Keratinocyte (primary cell): ENCODE measurements at regions not wholly inside any gene's neighbourhood (a gene's known extent, or its start where the extent isn't known, plus 50 kb on each side); places are given as distances from the start of the nearest gene placed in this dataset.

Experiments
- DNase-seq: peaks from one replicate; pipeline ENCODE4 v3.0.0-alpha.2; 2011; ENCODE audit warnings: low read depth, missing footprints, low spot score
- FAIRE-seq: peaks from 2 replicates; lab custom pipeline; 2011; peaks lifted over from hg19 to GRCh38; lab: Jason Lieb, UNC
- H2AFZ ChIP-seq: 2 replicates; pipeline ENCODE4 v1.6.0; 2012; ENCODE audit warnings: low read length, control low read depth, inconsistent platforms; ENCODE audit not compliant: control insufficient read depth
- H3K27ac ChIP-seq: 2 replicates; pipeline ENCODE4 v1.5.1; 2011; ENCODE audit warnings: low read length; ENCODE audit not compliant: control insufficient read depth, insufficient read depth
- H3K27me3 ChIP-seq: 3 replicates; pipeline ENCODE4 v1.6.0; 2011; ENCODE audit warnings: low read length; ENCODE audit not compliant: control insufficient read depth, insufficient read depth; ENCODE audit errors: extremely low read depth
- H3K36me3 ChIP-seq, 2 experiments: 2 replicates in 1 of 2; 3 replicates in 1 of 2; pipeline ENCODE4 v1.5.1; 2011; ENCODE audit warnings: low read length in 2 of 2, mild to moderate bottlenecking in 1 of 2; ENCODE audit not compliant: control insufficient read depth in 2 of 2, insufficient read depth in 2 of 2; ENCODE audit errors: extremely low read depth in 1 of 2
- H3K4me1 ChIP-seq: 3 replicates; pipeline ENCODE4 v1.5.1; 2011; ENCODE audit warnings: low read length; ENCODE audit not compliant: control insufficient read depth, insufficient read depth; ENCODE audit errors: extremely low read depth
- H3K4me2 ChIP-seq: 3 replicates; pipeline ENCODE4 v1.6.0; 2011; ENCODE audit warnings: low read depth, low read length; ENCODE audit not compliant: control insufficient read depth, insufficient read depth; ENCODE audit errors: extremely low read depth
- H3K4me3 ChIP-seq, 3 experiments: fragments of 200-600 bp in 1 of 3; sonication (generic) in 1 of 3; 2 replicates in 2 of 3; 3 replicates in 1 of 3; pipeline ENCODE4 v1.5.1; 2011 to 2016; ENCODE audit warnings: low read length in 3 of 3, mild to moderate bottlenecking in 3 of 3, control low read depth in 2 of 3, inconsistent platforms in 1 of 3, low read depth in 1 of 3, mixed read lengths in 1 of 3, mixed run types in 1 of 3, moderate library complexity in 1 of 3; ENCODE audit not compliant: control insufficient read depth in 2 of 3, insufficient read depth in 2 of 3; ENCODE audit errors: extremely low read depth in 1 of 3
- H3K79me2 ChIP-seq: 2 replicates; pipeline ENCODE4 v1.6.0; 2012; ENCODE audit warnings: low read length; ENCODE audit not compliant: control insufficient read depth, insufficient read depth
- H3K9ac ChIP-seq: 3 replicates; pipeline ENCODE4 v1.6.0; 2011; ENCODE audit warnings: low read length; ENCODE audit not compliant: control insufficient read depth, insufficient read depth; ENCODE audit errors: extremely low read depth
- H3K9me1 ChIP-seq: 3 replicates; pipeline ENCODE4 v1.6.0; 2011; ENCODE audit warnings: low read length; ENCODE audit not compliant: control insufficient read depth, insufficient read depth; ENCODE audit errors: extremely low read depth
- H3K9me3 ChIP-seq: 2 replicates; pipeline ENCODE4 v1.5.1; 2012; ENCODE audit warnings: low read depth, low read length; ENCODE audit not compliant: control insufficient read depth
- H4K20me1 ChIP-seq: 3 replicates; pipeline ENCODE4 v1.6.0; 2011; ENCODE audit warnings: low read length; ENCODE audit not compliant: control insufficient read depth, insufficient read depth; ENCODE audit errors: extremely low read depth
- EZH2 ChIP-seq: IDR thresholded peaks from one replicate; pipeline ENCODE4 v1.6.1; 2012; ENCODE audit warnings: inconsistent platforms, mild to moderate bottlenecking, low read length, moderate library complexity
- dilution Hi-C: fragments of 300-500 bp; cut with MboI; formaldehyde crosslinking; loops from one replicate; pipeline ENCODE4 v1.7.0; 2020; ENCODE audit warnings: low sequenced_read_pairs; ENCODE audit not compliant: extremely low pct_ligation_motif_present
- TF ChIP-seq, protein P1 (sequence below), 3 experiments: IDR thresholded peaks in 1 of 3; conservative IDR thresholded peaks in 1 of 3; optimal IDR thresholded peaks in 1 of 3; 2 replicates in 2 of 3; 3 replicates in 1 of 3; pipeline versions ENCODE3 to v1.5.1; 2011; ENCODE audit warnings: low read length in 3 of 3, mild to moderate bottlenecking in 3 of 3, moderate library complexity in 2 of 3, control low read depth in 1 of 3, inconsistent platforms in 1 of 3; ENCODE audit not compliant: insufficient read depth in 2 of 3; ENCODE audit errors: extremely low read depth in 1 of 3

DNA sequence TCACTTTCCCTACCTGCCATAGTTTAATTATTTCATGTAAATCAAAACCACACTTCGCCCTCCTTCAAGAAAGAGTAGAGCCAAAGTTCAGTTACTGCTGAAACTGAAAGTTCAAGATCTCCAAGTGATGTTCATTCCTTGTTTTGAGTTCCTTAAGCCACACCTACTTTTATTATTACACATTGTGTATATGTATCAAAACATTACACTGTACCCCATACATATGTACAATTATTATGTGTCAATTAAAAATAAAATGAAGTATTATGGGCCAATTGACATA lies 892.3 kb upstream of the NDST4 start:
- dilution Hi-C loops, result no loop called here
- no peaks in the 10 kb centered on the region for H3K36me3 ChIP-seq
- FAIRE-seq, result no peak

DNA sequence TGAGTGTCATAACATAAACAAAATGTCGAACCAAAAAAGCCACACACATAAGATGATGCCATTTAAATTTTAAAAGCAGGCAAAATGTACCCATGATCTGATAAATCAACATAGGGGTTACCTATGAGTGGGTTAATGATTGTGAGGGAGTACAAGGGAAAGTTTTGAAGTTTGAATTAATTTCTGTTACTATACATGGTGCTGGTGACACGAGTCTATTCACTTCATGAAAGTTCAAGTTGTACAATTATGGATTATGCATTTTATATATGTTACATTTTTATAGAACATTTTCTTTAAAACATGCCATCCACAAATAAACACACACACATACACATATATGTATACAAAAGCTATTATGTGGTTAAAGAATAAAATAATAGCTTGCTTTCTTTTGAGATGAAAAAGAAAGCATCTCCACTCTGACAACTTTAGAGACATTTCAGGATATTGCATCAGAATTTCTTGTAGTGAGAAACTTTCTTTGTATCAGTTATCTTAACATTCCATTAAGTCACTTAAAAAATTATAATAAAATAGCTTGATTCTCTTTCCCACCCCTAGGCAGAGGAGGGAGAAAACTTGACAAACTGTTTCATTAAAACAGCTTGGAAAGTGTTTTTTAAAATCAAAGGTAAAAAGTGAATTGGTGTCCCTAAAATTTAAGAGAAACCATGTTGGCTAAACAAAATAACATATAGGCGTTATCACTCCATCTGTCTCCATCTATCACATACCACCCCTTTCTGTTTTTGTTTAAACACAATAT lies 891.8 kb upstream of the NDST4 start:
- H2AFZ ChIP-seq, result no peak overlapping the region
- H4K20me1 ChIP-seq, result no peaks in the 10 kb centered on the region
- DNase-seq, result no peak
- TF ChIP-seq, protein P1, sequence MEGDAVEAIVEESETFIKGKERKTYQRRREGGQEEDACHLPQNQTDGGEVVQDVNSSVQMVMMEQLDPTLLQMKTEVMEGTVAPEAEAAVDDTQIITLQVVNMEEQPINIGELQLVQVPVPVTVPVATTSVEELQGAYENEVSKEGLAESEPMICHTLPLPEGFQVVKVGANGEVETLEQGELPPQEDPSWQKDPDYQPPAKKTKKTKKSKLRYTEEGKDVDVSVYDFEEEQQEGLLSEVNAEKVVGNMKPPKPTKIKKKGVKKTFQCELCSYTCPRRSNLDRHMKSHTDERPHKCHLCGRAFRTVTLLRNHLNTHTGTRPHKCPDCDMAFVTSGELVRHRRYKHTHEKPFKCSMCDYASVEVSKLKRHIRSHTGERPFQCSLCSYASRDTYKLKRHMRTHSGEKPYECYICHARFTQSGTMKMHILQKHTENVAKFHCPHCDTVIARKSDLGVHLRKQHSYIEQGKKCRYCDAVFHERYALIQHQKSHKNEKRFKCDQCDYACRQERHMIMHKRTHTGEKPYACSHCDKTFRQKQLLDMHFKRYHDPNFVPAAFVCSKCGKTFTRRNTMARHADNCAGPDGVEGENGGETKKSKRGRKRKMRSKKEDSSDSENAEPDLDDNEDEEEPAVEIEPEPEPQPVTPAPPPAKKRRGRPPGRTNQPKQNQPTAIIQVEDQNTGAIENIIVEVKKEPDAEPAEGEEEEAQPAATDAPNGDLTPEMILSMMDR (optimal IDR thresholded peaks at IDR 0.05 in 1 of 3, IDR thresholded peaks at IDR 0.05 in 1 of 3, conservative IDR thresholded peaks at IDR 0.05 in 1 of 3; ENCODE audit: extremely low read depth in 1 of 3, insufficient read depth in 2 of 3, low read length in 3 of 3), result no peak
- TF ChIP-seq EZH2, result no peak
- H3K9ac ChIP-seq, result no peak overlapping the region
- no peaks in the 10 kb centered on the region for H3K9me3 ChIP-seq
- no peak overlapping the region for H3K4me3 ChIP-seq
- H3K36me3 ChIP-seq, result no peaks in the 10 kb centered on the region
- H3K9me1 ChIP-seq, result no peaks in the 10 kb centered on the region
- H3K4me1 ChIP-seq, result no peaks in the 10 kb centered on the region
- H3K27ac ChIP-seq, result no peak overlapping the region
- no peaks in the 10 kb centered on the region for H3K27me3 ChIP-seq
- dilution Hi-C loops, result no loop called here
- H3K79me2 ChIP-seq, result no peaks in the 10 kb centered on the region
- H3K4me2 ChIP-seq, result no peak overlapping the region
- FAIRE-seq, result no peak

More for the DNA sequence above, 892.3 kb upstream of the NDST4 start:
- Histone ChIP-seq H3K4me3 (no peak overlapping the region), H3K27me3 (no peaks in the 10 kb centered on the region), H3K4me2 (no peak overlapping the region), H2AFZ (no peak overlapping the region), H3K27ac (no peak overlapping the region), H3K79me2 (no peaks in the 10 kb centered on the region), H3K9ac (no peak overlapping the region), H3K9me1 (no peaks in the 10 kb centered on the region), H3K4me1 (no peaks in the 10 kb centered on the region), H4K20me1 (no peaks in the 10 kb centered on the region), H3K9me3 (no peaks in the 10 kb centered on the region)
- no peak for DNase-seq
- TF ChIP-seq, protein P1 (optimal IDR thresholded peaks at IDR 0.05 in 1 of 3, IDR thresholded peaks at IDR 0.05 in 1 of 3, conservative IDR thresholded peaks at IDR 0.05 in 1 of 3; ENCODE audit: extremely low read depth in 1 of 3, insufficient read depth in 2 of 3, low read length in 3 of 3), result no peak
- no peak for TF ChIP-seq EZH2
